ENCODE measurements at regions not wholly inside any gene's neighbourhood (a gene's known extent, or its start where the extent isn't known, plus 50 kb on each side); places are given as distances from the start of the nearest gene placed in this dataset.

DNA sequence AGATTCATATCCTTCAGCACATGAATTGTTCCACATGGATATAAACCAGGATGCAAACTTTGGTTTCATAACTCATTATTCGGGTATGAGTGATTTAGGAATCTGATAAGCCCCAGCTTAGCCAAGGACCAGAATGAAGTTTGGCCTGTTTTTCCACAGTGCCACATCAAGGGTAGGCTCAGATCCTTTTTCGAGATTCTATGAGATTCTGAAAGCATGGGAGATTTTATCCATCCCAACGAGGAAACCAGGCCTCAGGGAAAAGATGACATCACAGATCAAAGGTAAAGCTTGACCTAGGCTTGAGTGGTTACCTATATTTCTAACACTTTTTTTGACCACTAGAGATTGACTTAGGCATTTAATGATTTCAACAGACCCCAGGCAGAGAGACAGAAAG, 590.8 kb upstream of the PKDCC start:
- no peak for DNase-seq
- Mint-ChIP-seq H3K27ac (no peak overlapping the region), H3K27me3 (no peaks in the 10 kb centered on the region), H3K9me3 (no peaks in the 10 kb centered on the region), H3K4me3 (no peak overlapping the region), H3K4me1 (no peaks in the 10 kb centered on the region), H3K36me3 (ENCODE audit: low read depth) (no peaks in the 10 kb centered on the region)
- intact Hi-C loops (cut with micrococcal nuclease) = no loop called here

DNA sequence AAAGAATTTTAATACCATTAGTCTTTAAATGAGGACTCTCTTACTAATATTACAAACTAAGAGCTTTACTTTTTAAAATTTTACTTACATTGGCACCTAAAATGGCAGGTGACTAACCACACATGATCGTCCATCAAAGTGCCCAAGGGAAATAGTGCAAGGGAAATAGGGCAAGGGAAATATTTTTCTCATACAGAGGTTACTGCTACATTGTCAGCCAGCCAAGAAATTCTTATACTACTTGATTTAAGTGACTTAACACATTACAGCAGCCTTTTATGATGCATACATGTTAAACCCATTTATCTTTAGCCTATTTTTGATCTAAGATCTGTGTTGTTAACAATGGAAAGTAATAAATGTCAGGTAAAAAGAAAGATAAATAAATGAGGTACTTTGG, 587.2 kb upstream of the PKDCC start:
- H3K4me3 Mint-ChIP-seq = no peak overlapping the region
- intact Hi-C loops (cut with micrococcal nuclease) = no loop called here
- no peak for DNase-seq
- H3K9me3 Mint-ChIP-seq = no peaks in the 10 kb centered on the region
- H3K27ac Mint-ChIP-seq = no peak overlapping the region
- H3K36me3 Mint-ChIP-seq (ENCODE audit: low read depth) = no peaks in the 10 kb centered on the region
- H3K4me1 Mint-ChIP-seq = no peaks in the 10 kb centered on the region
- no peaks in the 10 kb centered on the region for H3K27me3 Mint-ChIP-seq

DNA sequence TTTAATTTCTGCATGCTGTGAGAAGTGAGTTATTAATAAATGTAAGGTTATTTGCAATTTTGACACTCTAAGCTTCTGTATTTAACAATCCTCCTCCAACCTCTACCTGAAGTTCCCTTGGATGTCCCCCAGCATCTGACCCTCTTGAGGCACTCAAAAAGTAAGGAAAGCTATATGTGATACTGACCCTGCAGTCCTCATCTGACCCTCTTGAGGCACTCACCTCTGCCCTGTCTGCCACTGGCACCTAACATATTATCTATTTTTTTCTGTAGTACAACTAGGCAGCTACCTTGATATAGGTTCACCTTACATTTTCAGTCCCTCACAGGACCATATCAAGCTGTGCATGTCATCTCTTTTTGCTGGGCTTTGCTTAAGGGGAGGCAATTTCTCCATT, 583.4 kb upstream of the PKDCC start:
- Mint-ChIP-seq H3K27me3 (no peaks in the 10 kb centered on the region), H3K9me3 (no peaks in the 10 kb centered on the region), H3K36me3 (ENCODE audit: low read depth) (no peaks in the 10 kb centered on the region), H3K27ac (no peak overlapping the region), H3K4me3 (no peak overlapping the region), H3K4me1 (no peaks in the 10 kb centered on the region)
- no peak for DNase-seq
- intact Hi-C loops (cut with micrococcal nuclease) = no loop called here

DNA sequence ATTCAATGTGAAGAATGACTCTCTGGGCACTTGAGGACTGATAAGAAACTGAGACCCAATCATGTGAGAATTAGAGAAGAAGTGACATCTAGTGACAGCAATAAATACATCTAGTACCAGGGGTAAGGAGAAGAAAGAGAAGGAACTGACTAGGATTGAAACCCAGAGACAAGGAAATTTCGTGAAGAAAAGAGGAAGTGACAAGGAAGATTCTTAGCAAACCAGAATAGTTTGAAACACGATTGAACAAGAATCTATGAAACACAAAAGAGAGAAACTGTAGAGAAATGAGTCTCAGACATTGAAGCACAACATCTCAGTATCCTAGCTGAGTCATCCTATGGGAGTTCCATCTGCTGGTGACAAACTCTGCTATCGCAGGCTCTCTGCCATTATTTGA, 571.9 kb upstream of the PKDCC start:
- Mint-ChIP-seq H3K4me1 (no peaks in the 10 kb centered on the region), H3K4me3 (no peak overlapping the region), H3K36me3 (ENCODE audit: low read depth) (no peaks in the 10 kb centered on the region), H3K9me3 (no peaks in the 10 kb centered on the region), H3K27ac (no peak overlapping the region), H3K27me3 (no peaks in the 10 kb centered on the region)
- no peak for DNase-seq
- intact Hi-C loops (cut with micrococcal nuclease) = no loop called here

DNA sequence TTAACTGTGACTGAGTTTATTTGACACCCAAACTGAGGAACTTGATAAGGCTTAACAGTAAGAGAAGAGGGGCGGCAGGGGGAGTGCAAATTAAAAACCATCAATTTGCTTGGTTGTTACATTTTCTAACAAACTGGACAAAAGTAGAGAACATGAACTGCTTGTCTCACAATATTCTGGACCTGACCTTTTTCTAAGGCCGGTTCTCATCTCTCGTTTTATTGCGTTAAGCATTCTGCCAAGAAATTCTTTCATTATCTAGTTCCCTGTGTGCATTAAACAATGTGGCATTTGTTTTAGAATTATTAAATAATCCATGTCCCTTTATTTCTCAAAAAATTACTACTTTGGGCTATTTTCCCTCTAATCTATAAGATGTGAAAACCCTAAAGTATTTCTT, 565.2 kb upstream of the PKDCC start:
- Mint-ChIP-seq H3K27ac (no peak overlapping the region), H3K4me3 (no peak overlapping the region), H3K36me3 (ENCODE audit: low read depth) (no peaks in the 10 kb centered on the region), H3K9me3 (no peaks in the 10 kb centered on the region), H3K27me3 (no peaks in the 10 kb centered on the region), H3K4me1 (no peaks in the 10 kb centered on the region)
- intact Hi-C loops (cut with micrococcal nuclease) = no loop called here
- no peak for DNase-seq

DNA sequence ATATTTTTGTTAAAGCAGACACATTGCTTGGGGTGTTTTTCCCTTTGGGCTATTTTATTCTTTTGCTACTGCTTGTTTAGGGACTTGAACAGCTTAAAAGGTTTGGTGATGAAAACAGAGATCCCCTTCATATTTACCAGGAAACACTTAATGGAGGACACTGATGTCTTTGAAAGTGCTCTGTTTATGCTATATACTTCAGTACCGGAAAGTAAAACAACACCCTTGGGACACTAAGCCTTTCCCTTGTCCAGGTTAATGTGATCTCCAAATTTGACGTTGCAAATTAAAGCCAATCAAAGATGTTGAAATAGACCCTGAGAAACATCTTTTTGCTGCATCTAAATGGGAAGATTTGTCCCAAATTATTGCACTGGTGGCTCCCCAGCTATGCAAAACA, 564.6 kb upstream of the PKDCC start:
- intact Hi-C loops (cut with micrococcal nuclease) = no loop called here
- DNase-seq = no peak
- H3K27me3 Mint-ChIP-seq = no peaks in the 10 kb centered on the region

DNA sequence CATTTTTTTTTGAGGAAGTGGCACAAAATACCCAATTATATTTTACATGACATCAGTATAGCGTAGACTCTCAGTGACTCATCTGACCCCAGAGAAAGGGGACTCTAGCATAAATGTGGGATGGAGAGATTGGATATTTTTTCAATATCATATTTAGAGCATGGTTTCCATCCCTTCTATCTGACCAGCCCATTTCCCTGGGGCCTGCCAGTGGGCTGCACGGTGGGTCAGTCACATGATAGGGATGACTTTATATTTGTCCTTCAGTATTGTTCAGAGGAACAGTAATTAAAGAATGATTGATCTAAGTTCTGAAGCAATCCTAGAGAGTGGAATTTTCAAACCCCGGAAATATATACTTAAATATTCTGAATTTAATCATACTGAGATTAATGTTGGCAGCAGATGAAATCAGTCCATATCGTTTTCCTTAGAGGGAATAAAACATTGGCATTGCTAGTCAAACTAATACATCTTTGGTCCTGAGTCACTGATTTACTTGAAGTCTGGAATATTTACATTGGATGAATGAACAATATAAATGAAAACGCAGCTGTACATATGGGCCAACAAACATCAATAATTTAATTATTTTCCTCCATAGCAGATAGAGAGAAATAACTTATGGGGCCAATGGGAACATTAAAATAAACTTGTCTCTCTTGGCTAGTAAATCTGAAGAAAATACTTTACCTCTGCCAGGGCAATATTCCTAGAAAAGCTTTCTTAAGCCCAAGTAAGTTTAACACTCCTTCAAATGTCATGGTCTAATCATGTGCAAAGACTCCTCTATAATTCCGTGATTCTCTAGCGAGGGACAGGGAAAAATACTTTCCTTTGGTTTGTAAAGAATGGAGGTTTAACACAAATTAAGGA, 563.6 kb upstream of the PKDCC start:
- intact Hi-C loops (cut with micrococcal nuclease) = no loop called here
- Mint-ChIP-seq H3K27ac (no peak overlapping the region), H3K27me3 (no peaks in the 10 kb centered on the region), H3K4me3 (no peak overlapping the region), H3K36me3 (ENCODE audit: low read depth) (no peaks in the 10 kb centered on the region), H3K4me1 (no peaks in the 10 kb centered on the region), H3K9me3 (no peaks in the 10 kb centered on the region)
- no peak for DNase-seq

More for the DNA sequence above, 564.6 kb upstream of the PKDCC start:
- no peaks in the 10 kb centered on the region for H3K36me3 Mint-ChIP-seq (ENCODE audit: low read depth)
- H3K4me1 Mint-ChIP-seq = no peaks in the 10 kb centered on the region
- H3K27ac Mint-ChIP-seq = no peak overlapping the region
- no peaks in the 10 kb centered on the region for H3K9me3 Mint-ChIP-seq
- H3K4me3 Mint-ChIP-seq = no peak overlapping the region

DNA sequence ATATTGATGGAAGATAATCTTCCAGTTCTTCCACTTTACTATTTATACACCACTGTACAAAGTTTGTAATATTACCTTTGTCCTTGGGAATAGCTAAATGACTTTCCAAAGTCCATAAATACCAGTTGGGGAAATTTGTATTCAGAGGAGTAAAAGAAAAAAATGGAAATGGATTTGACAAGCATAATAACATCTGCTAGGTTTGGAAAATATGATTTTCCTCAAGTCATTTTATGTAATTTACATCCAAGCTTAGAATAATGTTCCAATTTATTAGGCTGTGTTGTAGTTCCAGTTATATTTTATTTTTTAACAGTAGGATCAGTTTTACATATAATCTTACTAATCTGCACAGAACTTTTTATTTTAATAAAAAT, 563.0 kb upstream of the PKDCC start:
- Mint-ChIP-seq H3K9me3 (no peaks in the 10 kb centered on the region), H3K36me3 (ENCODE audit: low read depth) (no peaks in the 10 kb centered on the region), H3K27ac (no peak overlapping the region), H3K4me3 (no peak overlapping the region), H3K27me3 (no peaks in the 10 kb centered on the region), H3K4me1 (no peaks in the 10 kb centered on the region)
- intact Hi-C loops (cut with micrococcal nuclease) = no loop called here
- no peak for DNase-seq

DNA sequence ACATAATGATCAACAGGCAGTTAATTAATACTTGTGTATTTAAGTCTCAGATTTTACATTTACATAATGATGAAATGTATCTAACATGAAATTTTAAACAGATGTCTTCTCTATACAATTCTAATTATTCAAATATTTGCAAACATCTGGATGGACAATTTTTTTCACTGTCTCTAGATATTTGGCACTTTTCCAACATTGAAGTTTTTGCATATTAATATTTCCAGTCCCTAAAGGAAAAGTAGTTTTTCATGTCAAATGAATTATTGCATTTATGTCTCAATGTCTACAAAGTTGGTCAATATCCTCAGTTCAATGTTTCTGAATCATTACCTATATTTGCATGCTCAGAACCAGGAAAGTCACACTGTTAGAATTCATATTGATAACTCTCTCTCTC, 560.9 kb upstream of the PKDCC start:
- H3K27me3 Mint-ChIP-seq = no peaks in the 10 kb centered on the region
- H3K27ac Mint-ChIP-seq = no peak overlapping the region
- H3K9me3 Mint-ChIP-seq = no peaks in the 10 kb centered on the region
- no peaks in the 10 kb centered on the region for H3K4me1 Mint-ChIP-seq
- H3K4me3 Mint-ChIP-seq = no peak overlapping the region
- intact Hi-C loops (cut with micrococcal nuclease) = no loop called here
- DNase-seq = no peak
- no peaks in the 10 kb centered on the region for H3K36me3 Mint-ChIP-seq (ENCODE audit: low read depth)

DNA sequence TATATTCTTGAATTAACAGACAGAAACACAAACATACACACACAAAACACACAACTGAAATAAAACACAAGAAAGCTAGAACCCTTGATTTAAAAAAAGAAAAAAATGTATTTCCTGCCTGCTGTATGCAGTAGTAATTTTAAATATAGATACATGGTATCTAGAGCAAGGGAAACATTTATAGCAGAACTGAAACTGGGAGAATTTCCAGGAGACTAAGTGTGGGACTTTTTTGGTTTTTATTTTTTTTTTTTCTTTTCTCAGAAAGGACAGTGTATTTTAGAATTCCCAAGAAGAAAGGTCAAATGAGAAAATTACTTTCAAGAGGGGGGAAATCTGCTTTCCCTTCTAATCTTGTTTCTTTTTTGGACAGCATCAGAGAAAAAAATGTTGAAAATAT, 558.9 kb upstream of the PKDCC start:
- intact Hi-C loops (cut with micrococcal nuclease) = no loop called here
- no peak for DNase-seq
- H3K4me3 Mint-ChIP-seq = no peak overlapping the region
- no peaks in the 10 kb centered on the region for H3K27me3 Mint-ChIP-seq
- no peak overlapping the region for H3K27ac Mint-ChIP-seq
- peaks cover 5% of the 10 kb centered on the region for H3K9me3 Mint-ChIP-seq
- no peaks in the 10 kb centered on the region for H3K4me1 Mint-ChIP-seq
- no peaks in the 10 kb centered on the region for H3K36me3 Mint-ChIP-seq (ENCODE audit: low read depth)

DNA sequence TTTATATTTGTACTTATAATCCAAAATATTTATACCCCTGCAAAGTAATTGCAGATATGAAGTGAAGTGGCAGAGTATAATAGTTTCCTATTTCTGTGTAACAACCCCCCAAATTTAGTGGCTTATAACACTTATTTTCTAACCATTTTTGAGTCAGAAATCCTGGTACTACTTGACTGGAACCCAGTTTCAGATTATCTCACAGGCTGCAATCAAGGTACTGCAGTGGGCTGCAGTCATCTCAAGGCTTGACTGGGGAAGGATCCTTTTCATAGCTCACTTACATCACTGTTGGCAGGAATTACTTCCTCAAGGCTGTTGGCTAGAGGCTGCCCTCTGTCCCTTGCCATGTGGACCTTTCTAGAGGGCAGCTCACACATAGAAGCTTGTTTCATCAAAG, 558.2 kb upstream of the PKDCC start:
- H3K27ac Mint-ChIP-seq = no peak overlapping the region
- DNase-seq = no peak
- H3K27me3 Mint-ChIP-seq = no peaks in the 10 kb centered on the region
- H3K4me3 Mint-ChIP-seq = no peak overlapping the region
- intact Hi-C loops (cut with micrococcal nuclease) = no loop called here
- H3K36me3 Mint-ChIP-seq (ENCODE audit: low read depth) = no peaks in the 10 kb centered on the region
- H3K9me3 Mint-ChIP-seq = peaks cover 5% of the 10 kb centered on the region
- H3K4me1 Mint-ChIP-seq = no peaks in the 10 kb centered on the region

DNA sequence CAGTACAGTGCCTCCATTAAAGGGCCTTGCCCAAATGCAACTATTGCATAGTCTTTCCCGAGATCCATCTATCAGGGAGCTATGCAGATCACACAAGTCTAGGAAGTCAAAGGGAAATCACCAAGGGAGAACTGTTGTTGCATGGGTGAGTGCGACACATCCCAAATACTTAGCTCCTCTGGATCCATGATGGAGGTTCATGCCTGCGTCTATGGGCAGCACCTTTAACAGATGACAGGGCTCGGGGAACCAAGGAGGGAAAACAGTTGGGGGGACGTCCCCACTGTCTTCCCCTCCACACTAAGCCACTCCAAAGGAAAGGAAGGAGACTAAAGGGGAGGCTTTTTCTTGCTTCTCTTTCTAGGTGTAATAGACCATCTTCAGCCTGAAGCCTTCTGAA, 552.8 kb upstream of the PKDCC start:
- DNase-seq = no peak
- Mint-ChIP-seq H3K9me3 (peaks cover 14% of the 10 kb centered on the region), H3K4me3 (no peak overlapping the region), H3K27ac (no peak overlapping the region), H3K4me1 (no peaks in the 10 kb centered on the region), H3K27me3 (no peaks in the 10 kb centered on the region), H3K36me3 (ENCODE audit: low read depth) (no peaks in the 10 kb centered on the region)
- intact Hi-C loops (cut with micrococcal nuclease) = no loop called here

DNA sequence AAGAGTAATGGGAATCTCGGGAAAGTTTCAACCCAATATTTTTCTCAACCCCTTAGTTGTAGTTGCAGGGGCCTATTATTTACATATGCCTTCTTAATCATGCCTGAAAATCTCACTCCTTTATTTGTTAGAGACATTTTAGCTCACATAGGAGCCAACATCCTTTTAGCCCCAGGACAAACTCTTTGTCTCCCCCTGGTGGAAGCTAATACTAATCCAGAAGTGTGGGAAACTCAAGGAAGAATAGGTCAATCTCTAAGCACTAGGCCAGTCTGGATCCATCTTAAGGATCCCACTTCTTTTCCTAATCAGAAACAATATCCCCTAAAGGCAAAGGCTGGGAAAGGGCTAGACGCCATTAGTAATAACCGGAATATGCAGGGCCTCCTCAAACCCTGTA, 550.9 kb upstream of the PKDCC start:
- Mint-ChIP-seq H3K27ac (no peak overlapping the region), H3K4me1 (no peaks in the 10 kb centered on the region), H3K4me3 (no peak overlapping the region), H3K9me3 (peaks cover 14% of the 10 kb centered on the region), H3K27me3 (no peaks in the 10 kb centered on the region), H3K36me3 (ENCODE audit: low read depth) (no peaks in the 10 kb centered on the region)
- intact Hi-C loops (cut with micrococcal nuclease) = no loop called here
- DNase-seq = no peak

DNA sequence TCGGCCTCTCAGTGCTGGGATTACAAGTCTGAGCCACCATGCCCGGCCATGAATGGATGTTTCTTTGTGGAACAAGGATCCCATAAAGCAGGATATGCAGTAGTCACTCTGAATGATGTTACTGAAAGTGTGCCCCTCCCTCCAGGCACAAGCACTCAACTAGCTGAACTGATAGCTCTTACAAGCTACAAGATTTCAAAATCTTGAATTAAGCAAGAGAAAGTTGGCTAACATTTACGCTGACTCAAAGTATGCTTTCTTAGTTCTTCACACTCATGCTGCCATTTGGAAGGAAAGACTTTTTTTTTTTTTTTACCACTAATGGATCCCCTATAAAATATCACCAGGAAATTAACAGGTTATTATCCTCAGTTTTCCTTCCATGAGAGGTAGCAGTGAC, 549.0 kb upstream of the PKDCC start:
- Mint-ChIP-seq H3K27me3 (no peaks in the 10 kb centered on the region), H3K9me3 (peaks cover 14% of the 10 kb centered on the region), H3K4me1 (no peaks in the 10 kb centered on the region), H3K4me3 (no peak overlapping the region), H3K27ac (no peak overlapping the region), H3K36me3 (ENCODE audit: low read depth) (no peaks in the 10 kb centered on the region)
- no peak for DNase-seq
- intact Hi-C loops (cut with micrococcal nuclease) = no loop called here

DNA sequence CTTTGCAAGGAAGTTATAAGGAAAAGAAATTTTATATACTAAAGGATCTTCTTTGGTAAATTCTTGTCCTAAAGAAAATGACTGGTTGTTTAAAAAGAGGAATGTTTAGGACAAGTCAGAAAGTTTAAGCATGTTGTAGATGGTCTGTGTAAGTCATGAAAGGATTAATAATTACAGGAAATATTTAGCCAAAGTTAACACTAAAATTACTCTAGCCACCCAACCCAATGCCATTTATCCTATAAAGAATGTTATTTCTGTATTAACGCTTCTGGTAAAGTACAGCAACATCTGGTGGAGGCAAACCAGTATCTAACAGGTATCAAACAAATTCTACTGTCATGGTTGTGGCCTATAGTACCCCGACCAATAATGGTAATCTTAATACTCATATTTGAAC, 546.9 kb upstream of the PKDCC start:
- Mint-ChIP-seq H3K36me3 (ENCODE audit: low read depth) (no peaks in the 10 kb centered on the region), H3K4me1 (no peaks in the 10 kb centered on the region), H3K27ac (no peak overlapping the region), H3K4me3 (no peak overlapping the region), H3K9me3 (peaks cover 7% of the 10 kb centered on the region), H3K27me3 (no peaks in the 10 kb centered on the region)
- intact Hi-C loops (cut with micrococcal nuclease) = no loop called here
- no peak for DNase-seq

All from activated CD4-positive, alpha-beta T cell treated with anti-CD3 and anti-CD28 coated beads, Interleukin-2, amount 10 ng/mL, durations not matched to agents 24 days and 14 days (primary cell).